ENCODE measurements at regions not wholly inside any gene's neighbourhood (a gene's known extent, or its start where the extent isn't known, plus 50 kb on each side); places are given as distances from the start of the nearest gene placed in this dataset.
"Not testable (repeated sequence)": the region's sequence is repeated elsewhere in the genome, so short reads cannot be mapped to it uniquely, and the experiment has no call there.

DNA sequence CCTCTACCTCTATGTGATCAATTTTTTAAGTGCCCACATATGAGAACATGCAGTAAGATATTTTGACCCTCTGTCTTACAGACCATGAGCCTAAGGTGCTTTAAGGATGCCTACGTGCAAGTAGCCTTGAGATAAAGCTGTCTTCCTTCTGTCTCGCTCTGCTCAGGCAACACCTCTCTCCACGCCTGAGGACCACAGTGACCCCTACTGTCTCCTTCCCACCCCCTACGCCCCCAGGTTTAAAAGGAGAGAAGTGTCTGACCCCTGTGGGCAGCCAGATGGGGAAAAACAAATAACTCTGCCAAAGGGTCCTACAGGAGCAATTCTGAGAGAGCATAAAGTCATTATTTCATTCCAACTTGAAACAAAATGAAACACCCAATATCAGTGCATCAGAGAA lies 286.4 kb upstream of the TMEM132C start:
- Histone ChIP-seq H3K36me3 (no peaks in the 10 kb centered on the region), H3K4me1 (no peaks in the 10 kb centered on the region), H3K9me3 (peaks cover 0 to 15% (median 8%) of the 10 kb centered on the region in 8 donors), H3K27me3 (replicated peaks in 1 of 7) (no peaks in the 10 kb centered on the region), H3K4me3 (no peak overlapping the region), H3K27ac (no peak overlapping the region)
- WGBS, 5 donors, result 69 to 75% (median 71%) methylated on average over 4 of the region's 4 CpGs
- intact Hi-C loops (cut with DNase I; ENCODE audit: low total_unique reads), result no loop called here
- no peak for DNase-seq
- TF ChIP-seq POLR2AphosphoS5 (IDR thresholded peaks at IDR 0.05) (no peak), POLR2A (IDR thresholded peaks at IDR 0.05) (no peak)
- TF ChIP-seq, protein P1, sequence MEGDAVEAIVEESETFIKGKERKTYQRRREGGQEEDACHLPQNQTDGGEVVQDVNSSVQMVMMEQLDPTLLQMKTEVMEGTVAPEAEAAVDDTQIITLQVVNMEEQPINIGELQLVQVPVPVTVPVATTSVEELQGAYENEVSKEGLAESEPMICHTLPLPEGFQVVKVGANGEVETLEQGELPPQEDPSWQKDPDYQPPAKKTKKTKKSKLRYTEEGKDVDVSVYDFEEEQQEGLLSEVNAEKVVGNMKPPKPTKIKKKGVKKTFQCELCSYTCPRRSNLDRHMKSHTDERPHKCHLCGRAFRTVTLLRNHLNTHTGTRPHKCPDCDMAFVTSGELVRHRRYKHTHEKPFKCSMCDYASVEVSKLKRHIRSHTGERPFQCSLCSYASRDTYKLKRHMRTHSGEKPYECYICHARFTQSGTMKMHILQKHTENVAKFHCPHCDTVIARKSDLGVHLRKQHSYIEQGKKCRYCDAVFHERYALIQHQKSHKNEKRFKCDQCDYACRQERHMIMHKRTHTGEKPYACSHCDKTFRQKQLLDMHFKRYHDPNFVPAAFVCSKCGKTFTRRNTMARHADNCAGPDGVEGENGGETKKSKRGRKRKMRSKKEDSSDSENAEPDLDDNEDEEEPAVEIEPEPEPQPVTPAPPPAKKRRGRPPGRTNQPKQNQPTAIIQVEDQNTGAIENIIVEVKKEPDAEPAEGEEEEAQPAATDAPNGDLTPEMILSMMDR (IDR thresholded peaks at IDR 0.05 in 8 of 11, conservative IDR thresholded peaks at IDR 0.05 in 3 of 11), result no peak

DNA sequence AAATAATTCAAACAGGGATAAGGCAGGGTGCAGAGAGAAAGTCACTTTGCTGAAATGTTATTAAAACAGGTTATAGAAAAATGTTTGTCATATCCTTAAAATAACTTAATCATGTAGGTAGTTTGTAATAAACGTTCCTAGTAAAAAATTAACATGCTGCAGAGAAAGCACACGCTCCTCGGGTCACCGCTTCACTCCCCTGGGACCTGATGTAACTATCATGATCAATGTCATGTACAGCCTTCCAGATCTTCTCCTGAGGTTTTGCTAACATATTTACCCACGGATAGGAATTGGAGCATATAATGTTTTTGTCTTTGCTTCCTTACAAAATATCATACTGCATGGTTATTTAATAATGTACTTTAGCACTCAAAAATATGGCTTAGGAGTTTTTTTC lies 285.1 kb upstream of the TMEM132C start:
- intact Hi-C loops (cut with DNase I; ENCODE audit: low total_unique reads), result no loop called here
- Histone ChIP-seq H3K27ac (no peak overlapping the region), H3K27me3 (replicated peaks in 1 of 7) (no peaks in the 10 kb centered on the region), H3K4me3 (no peak overlapping the region), H3K9me3 (peaks cover 0 to 10% (median 3%) of the 10 kb centered on the region in 8 donors), H3K36me3 (no peaks in the 10 kb centered on the region), H3K4me1 (no peaks in the 10 kb centered on the region)
- no peak for DNase-seq
- 79 to 87% (median 85%) methylated on average over 5 of the region's 5 CpGs for WGBS, 5 donors
- TF ChIP-seq, protein P1 (IDR thresholded peaks at IDR 0.05 in 8 of 11, conservative IDR thresholded peaks at IDR 0.05 in 3 of 11), result no peak
- TF ChIP-seq POLR2AphosphoS5 (IDR thresholded peaks at IDR 0.05), result no peak

- 91 to 96% (median 95%) methylated on average over 35 to 50 of the region's 50 CpGs for WGBS, 5 donors
- intact Hi-C loops (cut with DNase I; ENCODE audit: low total_unique reads); H3K27me3 ChIP-seq (replicated peaks in 1 of 7); H3K4me1 ChIP-seq; DNase-seq; H3K4me3 ChIP-seq; H3K27ac ChIP-seq; H3K36me3 ChIP-seq: not testable (repeated sequence)
- peaks cover 0 to 10% (median 3%) of the 10 kb centered on the region in 8 donors for H3K9me3 ChIP-seq
Observed at GRCh38 chr12:127983213-127983791, 283.7 kb upstream of the TMEM132C start.

DNA sequence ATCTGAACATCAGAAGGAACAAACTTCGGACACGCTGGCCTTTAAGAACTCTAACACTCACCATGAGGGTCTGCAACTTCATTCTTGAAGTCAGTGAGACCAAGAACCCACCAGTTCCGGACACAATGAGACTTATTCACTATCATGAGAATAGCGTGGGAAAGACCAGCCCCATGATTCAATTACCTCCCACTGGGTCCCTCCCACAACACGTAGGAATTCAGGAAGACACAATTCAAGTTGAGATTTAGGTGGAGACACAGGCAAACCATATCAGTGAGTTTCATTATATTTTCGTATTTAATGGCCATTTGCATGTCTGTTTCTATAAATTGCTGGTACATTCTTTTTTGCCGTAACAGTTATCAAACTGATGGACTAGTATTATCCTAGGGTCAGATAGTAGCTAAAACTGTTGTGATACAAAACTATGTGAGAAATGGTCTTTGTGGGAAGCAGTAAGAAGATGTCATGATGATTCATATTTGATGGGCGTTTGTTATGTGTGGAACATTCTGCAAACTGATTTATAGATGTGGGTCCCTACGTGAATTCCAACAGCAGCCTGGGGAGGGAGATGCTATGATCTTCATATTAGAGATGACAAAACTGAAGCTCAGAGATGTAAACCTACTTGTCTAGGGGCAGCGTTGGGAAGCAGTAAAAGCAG lies 282.4 kb upstream of the TMEM132C start:
- WGBS, 5 donors, result 79 to 87% (median 83%) methylated on average over 10 of the region's 10 CpGs
- Histone ChIP-seq H3K4me1 (no peaks in the 10 kb centered on the region), H3K36me3 (no peaks in the 10 kb centered on the region), H3K4me3 (no peak overlapping the region), H3K9me3 (peaks cover 0 to 10% (median 3%) of the 10 kb centered on the region in 8 donors), H3K27ac (no peak overlapping the region), H3K27me3 (replicated peaks in 1 of 7) (no peaks in the 10 kb centered on the region)
- no peak for TF ChIP-seq POLR2A (IDR thresholded peaks at IDR 0.05)
- TF ChIP-seq POLR2AphosphoS5 (IDR thresholded peaks at IDR 0.05), result no peak
- TF ChIP-seq, protein P1 (IDR thresholded peaks at IDR 0.05 in 8 of 11, conservative IDR thresholded peaks at IDR 0.05 in 3 of 11), result no peak
- intact Hi-C loops (cut with DNase I; ENCODE audit: low total_unique reads), result no loop called here
- no peak for DNase-seq
